SK-N-MC (cell line): ENCODE measurements at regions not wholly inside any gene's neighbourhood (a gene's known extent, or its start where the extent isn't known, plus 50 kb on each side); places are given as distances from the start of the nearest gene placed in this dataset.
"Not testable (repeated sequence)": the region's sequence is repeated elsewhere in the genome, so short reads cannot be mapped to it uniquely, and the experiment has no call there.

Experiments used
- EZH2 ChIP-seq: fragments of 200-600 bp; sonication (generic); IDR thresholded peaks from one replicate; pipeline ENCODE4 v1.6.1; 2017; ENCODE audit warnings: antibody characterized with exemption
- POLR2AphosphoS5 ChIP-seq: IDR thresholded peaks from 2 replicates; pipeline ENCODE4 v1.6.1; 2012; ENCODE audit warnings: mild to moderate bottlenecking, low read depth, low read length, borderline replicate concordance

DNA sequence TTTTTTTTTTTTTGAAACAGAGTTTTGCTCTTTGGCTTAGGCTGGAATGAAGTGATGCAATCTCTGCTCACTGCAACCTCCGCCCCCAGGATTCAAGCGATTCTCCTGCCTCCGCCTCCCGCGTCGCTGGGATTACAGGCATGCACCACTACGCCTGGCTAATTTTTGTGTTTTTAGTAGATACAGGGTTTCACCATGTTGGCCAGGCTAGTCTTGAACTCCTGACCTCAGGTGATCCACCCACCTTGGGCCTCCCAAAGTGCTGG is 148.3 kb upstream of the ADAMTSL1 start:
- not testable (repeated sequence) for TF ChIP-seq POLR2AphosphoS5, EZH2
